ENCODE measurements at regions not wholly inside any gene's neighbourhood (a gene's known extent, or its start where the extent isn't known, plus 50 kb on each side); places are given as distances from the start of the nearest gene placed in this dataset.

DNA sequence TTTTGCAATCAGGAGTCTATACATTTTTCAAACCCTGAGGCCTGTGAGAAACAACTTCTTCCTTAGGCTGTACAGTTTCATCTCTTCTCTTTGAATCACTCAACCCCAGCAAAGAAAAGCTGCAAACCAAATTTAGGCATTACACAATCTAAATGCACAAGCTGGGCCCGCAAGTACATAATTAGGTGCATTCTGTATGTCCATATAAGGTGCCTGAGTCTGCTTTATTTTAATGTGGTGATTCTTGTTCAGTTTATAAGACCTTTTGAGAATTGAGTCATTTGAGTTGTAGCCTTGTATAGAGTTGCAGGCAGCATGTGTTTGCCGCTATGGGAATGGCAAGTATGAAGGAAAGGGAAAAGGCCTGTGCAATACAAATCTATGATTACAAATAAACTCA is 709.6 kb upstream of the MARCKS start:
- DNase-seq, result no peak
- no peak overlapping the region for H3K27ac Mint-ChIP-seq
- intact Hi-C loops (cut with micrococcal nuclease), result no loop called here
- no peaks in the 10 kb centered on the region for H3K27me3 Mint-ChIP-seq (ENCODE audit: low read depth)
- H3K36me3 Mint-ChIP-seq (ENCODE audit: low read depth), result no peaks in the 10 kb centered on the region
- H3K4me3 Mint-ChIP-seq, result no peak overlapping the region
- H3K4me1 Mint-ChIP-seq (ENCODE audit: low read depth), result no peaks in the 10 kb centered on the region
- CTCF ChIA-PET, result no interaction called here
- H3K9me3 Mint-ChIP-seq, result no peaks in the 10 kb centered on the region

DNA sequence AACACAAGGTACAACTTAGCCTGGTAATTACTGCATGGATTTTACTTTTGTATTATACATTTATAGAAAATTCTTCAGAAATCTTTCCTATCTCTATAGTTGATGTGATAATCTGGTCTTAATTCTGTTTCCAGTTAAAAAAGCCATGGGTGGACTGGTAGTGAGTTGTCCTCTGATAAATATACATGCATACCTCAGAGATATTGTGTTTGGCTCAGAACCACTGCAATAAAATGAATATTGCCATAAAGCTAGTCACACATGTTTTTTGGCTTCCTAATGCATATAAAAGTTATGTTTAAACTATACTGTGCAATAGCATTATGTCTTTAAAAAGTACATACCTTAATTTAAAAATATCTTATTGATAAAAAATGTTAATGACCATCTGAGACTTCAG is 708.6 kb upstream of the MARCKS start:
- intact Hi-C loops (cut with micrococcal nuclease), result no loop called here
- no peaks in the 10 kb centered on the region for H3K27me3 Mint-ChIP-seq (ENCODE audit: low read depth)
- H3K36me3 Mint-ChIP-seq (ENCODE audit: low read depth), result no peaks in the 10 kb centered on the region
- no peak for DNase-seq
- no peaks in the 10 kb centered on the region for H3K9me3 Mint-ChIP-seq
- H3K4me1 Mint-ChIP-seq (ENCODE audit: low read depth), result no peaks in the 10 kb centered on the region
- H3K27ac Mint-ChIP-seq, result no peak overlapping the region
- CTCF ChIA-PET, result no interaction called here
- no peak overlapping the region for H3K4me3 Mint-ChIP-seq

GRCh38 chr6:113149511-113149910 is 707.6 kb upstream of the MARCKS start:
- DNase-seq, result no peak
- Mint-ChIP-seq H3K27me3 (ENCODE audit: low read depth) (no peaks in the 10 kb centered on the region), H3K4me3 (no peak overlapping the region), H3K36me3 (ENCODE audit: low read depth) (no peaks in the 10 kb centered on the region), H3K27ac (no peak overlapping the region), H3K9me3 (peaks cover 2% of the 10 kb centered on the region), H3K4me1 (ENCODE audit: low read depth) (no peaks in the 10 kb centered on the region)
- CTCF ChIA-PET, result no interaction called here
- intact Hi-C loops (cut with micrococcal nuclease), result no loop called here

DNA sequence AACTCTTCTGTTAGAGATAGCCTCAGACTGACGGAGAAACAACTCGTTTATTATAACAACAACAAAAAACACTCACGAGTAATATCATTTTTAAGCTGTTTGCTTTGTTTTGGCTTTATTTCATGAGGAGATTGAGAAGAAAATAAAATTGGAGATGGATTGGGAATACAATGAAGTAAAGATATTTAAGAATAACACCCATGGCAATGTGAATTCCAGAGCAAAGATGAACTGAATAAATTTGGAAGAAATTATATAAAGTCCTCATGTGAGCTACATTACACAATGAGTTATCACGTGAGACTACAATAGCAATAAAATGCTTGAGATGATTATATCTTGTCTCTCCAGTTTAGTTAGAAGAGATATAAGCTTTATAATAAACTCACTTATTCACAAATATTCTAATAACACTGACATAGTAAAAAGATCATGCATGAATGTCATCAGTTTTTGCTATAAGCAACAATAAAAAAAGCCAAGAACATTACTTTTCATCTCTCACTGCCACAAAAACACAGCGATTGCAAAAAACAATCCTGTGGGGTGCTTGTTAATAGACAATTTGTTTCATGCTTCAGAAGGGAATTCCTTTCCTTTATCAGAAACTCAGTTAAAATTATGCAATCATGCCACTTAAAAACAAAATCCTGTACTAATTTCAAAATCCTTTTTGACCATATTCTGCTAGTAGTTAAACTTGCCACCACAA is 696.7 kb upstream of the MARCKS start:
- intact Hi-C loops (cut with micrococcal nuclease), result no loop called here
- CTCF ChIA-PET, result no interaction called here
- H3K36me3 Mint-ChIP-seq (ENCODE audit: low read depth), result no peaks in the 10 kb centered on the region
- H3K4me3 Mint-ChIP-seq, result no peak overlapping the region
- H3K27me3 Mint-ChIP-seq (ENCODE audit: low read depth), result no peaks in the 10 kb centered on the region
- DNase-seq, result no peak
- H3K27ac Mint-ChIP-seq, result no peak overlapping the region
- no peaks in the 10 kb centered on the region for H3K4me1 Mint-ChIP-seq (ENCODE audit: low read depth)
- no peaks in the 10 kb centered on the region for H3K9me3 Mint-ChIP-seq

DNA sequence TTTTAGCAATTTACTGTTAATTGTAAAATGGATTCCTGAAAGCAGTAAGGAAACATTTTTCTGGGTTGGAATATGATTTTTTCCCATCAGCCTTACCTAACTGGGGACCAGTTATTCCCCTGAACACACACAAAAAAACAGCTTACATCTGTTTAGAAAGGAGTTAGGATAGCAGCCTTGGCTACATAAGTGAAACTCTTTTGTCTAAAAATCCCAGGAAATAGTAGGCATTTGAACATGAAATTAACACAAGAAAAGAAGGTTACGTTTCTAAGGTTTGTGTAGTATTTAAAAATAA is 696.2 kb upstream of the MARCKS start:
- no peaks in the 10 kb centered on the region for H3K36me3 Mint-ChIP-seq (ENCODE audit: low read depth)
- intact Hi-C loops (cut with micrococcal nuclease), result no loop called here
- no peaks in the 10 kb centered on the region for H3K4me1 Mint-ChIP-seq (ENCODE audit: low read depth)

GRCh38 chr6:113162739-113163138 is 694.4 kb upstream of the MARCKS start:
- intact Hi-C loops (cut with micrococcal nuclease), result no loop called here
- no peak overlapping the region for H3K27ac Mint-ChIP-seq
- no peaks in the 10 kb centered on the region for H3K4me1 Mint-ChIP-seq (ENCODE audit: low read depth)

More for the DNA sequence above, 696.2 kb upstream of the MARCKS start:
- H3K27me3 Mint-ChIP-seq (ENCODE audit: low read depth), result no peaks in the 10 kb centered on the region
- no peak overlapping the region for H3K27ac Mint-ChIP-seq
- no peak for DNase-seq
- H3K9me3 Mint-ChIP-seq, result no peaks in the 10 kb centered on the region
- CTCF ChIA-PET, result no interaction called here
- no peak overlapping the region for H3K4me3 Mint-ChIP-seq

GRCh38 chr6:113168057-113168456 is 689.1 kb upstream of the MARCKS start:
- CTCF ChIA-PET, result no interaction called here
- Mint-ChIP-seq H3K27ac (no peak overlapping the region), H3K27me3 (ENCODE audit: low read depth) (no peaks in the 10 kb centered on the region), H3K4me1 (ENCODE audit: low read depth) (no peaks in the 10 kb centered on the region), H3K36me3 (ENCODE audit: low read depth) (no peaks in the 10 kb centered on the region), H3K9me3 (peaks cover 6% of the 10 kb centered on the region), H3K4me3 (no peak overlapping the region)
- DNase-seq, result no peak
- intact Hi-C loops (cut with micrococcal nuclease), result no loop called here

More at GRCh38 chr6:113162739-113163138, 694.4 kb upstream of the MARCKS start:
- Mint-ChIP-seq H3K27me3 (ENCODE audit: low read depth) (no peaks in the 10 kb centered on the region), H3K36me3 (ENCODE audit: low read depth) (no peaks in the 10 kb centered on the region), H3K9me3 (no peaks in the 10 kb centered on the region), H3K4me3 (no peak overlapping the region)
- DNase-seq, result no peak
- CTCF ChIA-PET, result no interaction called here

DNA sequence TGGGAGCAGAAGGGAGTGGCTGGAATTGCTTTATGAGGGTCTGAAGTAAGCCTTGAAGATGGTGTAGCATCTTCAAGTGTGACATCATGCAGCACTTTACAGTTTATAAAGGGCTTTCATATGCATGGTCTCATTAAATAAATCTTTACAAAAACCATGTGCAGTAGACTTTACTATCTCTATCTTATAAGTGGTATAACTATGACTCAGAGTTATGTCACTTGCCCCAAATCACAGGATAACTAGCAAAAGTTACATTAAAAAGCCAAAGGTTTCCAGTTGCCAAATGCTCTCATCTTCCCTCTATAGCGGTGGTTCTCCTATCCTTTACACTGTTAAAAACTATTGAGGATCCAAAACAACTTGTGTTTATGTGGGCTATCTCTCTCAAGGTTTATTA is 687.7 kb upstream of the MARCKS start:
- no peak for DNase-seq
- CTCF ChIA-PET, result no interaction called here
- H3K27me3 Mint-ChIP-seq (ENCODE audit: low read depth), result no peaks in the 10 kb centered on the region
- intact Hi-C loops (cut with micrococcal nuclease), result no loop called here
- no peak overlapping the region for H3K27ac Mint-ChIP-seq
- no peaks in the 10 kb centered on the region for H3K36me3 Mint-ChIP-seq (ENCODE audit: low read depth)
- H3K4me3 Mint-ChIP-seq, result no peak overlapping the region
- H3K4me1 Mint-ChIP-seq (ENCODE audit: low read depth), result no peaks in the 10 kb centered on the region
- peaks cover 6% of the 10 kb centered on the region for H3K9me3 Mint-ChIP-seq

- H3K36me3 Mint-ChIP-seq (ENCODE audit: low read depth), result no peaks in the 10 kb centered on the region
- H3K27ac Mint-ChIP-seq, result no peak overlapping the region
- H3K4me1 Mint-ChIP-seq (ENCODE audit: low read depth), result no peaks in the 10 kb centered on the region
- H3K27me3 Mint-ChIP-seq (ENCODE audit: low read depth), result no peaks in the 10 kb centered on the region
- H3K4me3 Mint-ChIP-seq, result no peak overlapping the region
- peaks cover 6% of the 10 kb centered on the region for H3K9me3 Mint-ChIP-seq
- no peak for DNase-seq
- intact Hi-C loops (cut with micrococcal nuclease), result no loop called here
- CTCF ChIA-PET, result no interaction called here
Observed at GRCh38 chr6:113170454-113170853, 686.7 kb upstream of the MARCKS start.

DNA sequence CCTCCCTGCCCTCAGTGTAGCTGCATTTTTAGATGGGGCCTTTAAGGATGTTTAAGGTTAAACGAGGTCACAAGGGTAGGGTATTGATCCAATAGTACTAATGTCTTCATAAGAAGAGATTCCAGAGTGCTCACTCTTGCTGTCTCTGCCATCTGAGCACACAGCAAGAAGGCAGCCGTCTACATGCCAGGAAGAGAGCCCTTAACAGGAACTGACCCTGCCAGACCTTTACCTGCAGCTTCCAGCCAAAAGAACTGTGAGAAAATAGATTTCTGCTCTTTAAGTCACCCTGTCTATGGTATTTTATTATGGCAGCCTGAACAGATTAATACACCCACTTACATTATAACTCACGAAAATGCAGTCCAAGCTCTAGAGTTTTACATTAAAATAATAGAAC is 685.3 kb upstream of the MARCKS start:
- H3K27me3 Mint-ChIP-seq (ENCODE audit: low read depth), result no peaks in the 10 kb centered on the region
- no peaks in the 10 kb centered on the region for H3K36me3 Mint-ChIP-seq (ENCODE audit: low read depth)
- H3K4me3 Mint-ChIP-seq, result no peak overlapping the region
- intact Hi-C loops (cut with micrococcal nuclease), result no loop called here
- CTCF ChIA-PET, result no interaction called here
- no peaks in the 10 kb centered on the region for H3K4me1 Mint-ChIP-seq (ENCODE audit: low read depth)
- peaks cover 6% of the 10 kb centered on the region for H3K9me3 Mint-ChIP-seq
- H3K27ac Mint-ChIP-seq, result no peak overlapping the region
- no peak for DNase-seq

GRCh38 chr6:113172531-113172966 is 684.6 kb upstream of the MARCKS start:
- DNase-seq, result no peak
- peaks cover 6% of the 10 kb centered on the region for H3K9me3 Mint-ChIP-seq
- intact Hi-C loops (cut with micrococcal nuclease), result no loop called here
- no peaks in the 10 kb centered on the region for H3K36me3 Mint-ChIP-seq (ENCODE audit: low read depth)
- no peaks in the 10 kb centered on the region for H3K27me3 Mint-ChIP-seq (ENCODE audit: low read depth)
- no peak overlapping the region for H3K27ac Mint-ChIP-seq
- no peaks in the 10 kb centered on the region for H3K4me1 Mint-ChIP-seq (ENCODE audit: low read depth)
- no peak overlapping the region for H3K4me3 Mint-ChIP-seq
- CTCF ChIA-PET, result no interaction called here

DNA sequence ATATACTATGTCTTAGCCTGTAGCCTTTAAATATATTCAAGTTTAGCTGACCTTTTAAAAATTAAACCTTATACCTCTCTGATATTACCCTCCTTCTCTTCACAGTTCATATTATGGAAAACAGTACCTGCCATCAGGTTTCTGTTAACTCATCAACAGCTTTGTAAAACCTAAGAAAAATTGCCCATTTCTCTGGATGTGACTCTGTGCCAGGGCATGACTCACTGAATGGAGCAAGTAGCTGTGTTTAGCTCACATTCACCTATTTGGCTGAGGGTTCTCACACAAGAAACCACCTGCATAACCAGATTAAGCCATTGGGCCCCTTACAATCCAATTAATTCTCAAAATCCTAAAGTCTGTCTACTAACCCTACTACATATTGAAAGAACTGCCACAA is 678.8 kb upstream of the MARCKS start:
- no peak for DNase-seq
- CTCF ChIA-PET, result no interaction called here
- H3K36me3 Mint-ChIP-seq (ENCODE audit: low read depth), result no peaks in the 10 kb centered on the region
- intact Hi-C loops (cut with micrococcal nuclease), result no loop called here
- H3K4me1 Mint-ChIP-seq (ENCODE audit: low read depth), result no peaks in the 10 kb centered on the region
- no peaks in the 10 kb centered on the region for H3K9me3 Mint-ChIP-seq
- H3K27ac Mint-ChIP-seq, result no peak overlapping the region
- H3K27me3 Mint-ChIP-seq (ENCODE audit: low read depth), result no peaks in the 10 kb centered on the region
- no peak overlapping the region for H3K4me3 Mint-ChIP-seq

GRCh38 chr6:113181164-113181563 is 676.0 kb upstream of the MARCKS start:
- H3K4me3 Mint-ChIP-seq, result no peak overlapping the region
- CTCF ChIA-PET, result no interaction called here
- no peaks in the 10 kb centered on the region for H3K36me3 Mint-ChIP-seq (ENCODE audit: low read depth)
- DNase-seq, result no peak
- H3K9me3 Mint-ChIP-seq, result no peaks in the 10 kb centered on the region
- H3K27me3 Mint-ChIP-seq (ENCODE audit: low read depth), result no peaks in the 10 kb centered on the region
- H3K4me1 Mint-ChIP-seq (ENCODE audit: low read depth), result no peaks in the 10 kb centered on the region
- intact Hi-C loops (cut with micrococcal nuclease), result no loop called here
- H3K27ac Mint-ChIP-seq, result no peak overlapping the region

Measured in activated naive CD4-positive, alpha-beta T cell treated with anti-CD3 and anti-CD28 coated beads for 36 hours (primary cell).